ENCODE measurements at regions not wholly inside any gene's neighbourhood (a gene's known extent, or its start where the extent isn't known, plus 50 kb on each side); places are given as distances from the start of the nearest gene placed in this dataset.

GRCh38 chr6:40706178-40706577, 119.0 kb upstream of the LRFN2 start:
- Histone ChIP-seq H3K27ac (ENCODE audit: low read depth, low read length) (no peak overlapping the region), H3K4me1 (ENCODE audit: control insufficient read depth, insufficient read depth, low read length) (peaks cover 13% of the 10 kb centered on the region), H3K4me3 (ENCODE audit: low read depth, low read length) (no peak overlapping the region), H3K27me3 (ENCODE audit: control insufficient read depth, insufficient read depth, low read length) (peaks cover 2% of the 10 kb centered on the region), H3K36me3 (ENCODE audit: control insufficient read depth, insufficient read depth, low read length) (no peaks in the 10 kb centered on the region), H3K9me3 (ENCODE audit: control insufficient read depth, insufficient read depth, low read length) (peaks cover 2% of the 10 kb centered on the region)
- no CpG with 5 or more reads among the region's 1 CpG for WGBS (ENCODE audit: insufficient coverage)
- peak in 1 of 6 donors; percentile 69 for DNase-seq (ENCODE audit: low read depth in 4 of 6, low spot score in 6 of 6)

- H3K9me3 ChIP-seq (ENCODE audit: control insufficient read depth, insufficient read depth, low read length) = peaks cover 2% of the 10 kb centered on the region
- H3K36me3 ChIP-seq (ENCODE audit: control insufficient read depth, insufficient read depth, low read length) = no peaks in the 10 kb centered on the region
- peaks cover 4% of the 10 kb centered on the region for H3K4me1 ChIP-seq (ENCODE audit: control insufficient read depth, insufficient read depth, low read length)
- WGBS (ENCODE audit: insufficient coverage) = 60% methylated on average over 1 of the region's 4 CpGs
- H3K4me3 ChIP-seq (ENCODE audit: low read depth, low read length) = no peak overlapping the region
- no peak overlapping the region for H3K27ac ChIP-seq (ENCODE audit: low read depth, low read length)
- DNase-seq (ENCODE audit: low read depth in 4 of 6, low spot score in 6 of 6) = no peak
- peaks cover 2% of the 10 kb centered on the region for H3K27me3 ChIP-seq (ENCODE audit: control insufficient read depth, insufficient read depth, low read length)
Observed at GRCh38 chr6:40705354-40705753, 118.2 kb upstream of the LRFN2 start.

GRCh38 chr6:40701352-40702007, 114.3 kb upstream of the LRFN2 start:
- no CpG with 5 or more reads among the region's 3 CpGs for WGBS (ENCODE audit: insufficient coverage)
- Histone ChIP-seq H3K4me3 (ENCODE audit: low read depth, low read length) (no peak overlapping the region), H3K4me1 (ENCODE audit: control insufficient read depth, insufficient read depth, low read length) (no peaks in the 10 kb centered on the region), H3K27ac (ENCODE audit: low read depth, low read length) (no peak overlapping the region), H3K9me3 (ENCODE audit: control insufficient read depth, insufficient read depth, low read length) (no peaks in the 10 kb centered on the region), H3K36me3 (ENCODE audit: control insufficient read depth, insufficient read depth, low read length) (no peaks in the 10 kb centered on the region), H3K27me3 (ENCODE audit: control insufficient read depth, insufficient read depth, low read length) (peaks cover 2% of the 10 kb centered on the region)
- no peak for DNase-seq (ENCODE audit: low read depth in 4 of 6, low spot score in 6 of 6)

GRCh38 chr6:40700006-40700580, 112.9 kb upstream of the LRFN2 start:
- H3K9me3 ChIP-seq (ENCODE audit: control insufficient read depth, insufficient read depth, low read length) = no peaks in the 10 kb centered on the region
- WGBS (ENCODE audit: insufficient coverage) = 58% methylated on average over 3 of the region's 4 CpGs
- H3K36me3 ChIP-seq (ENCODE audit: control insufficient read depth, insufficient read depth, low read length) = no peaks in the 10 kb centered on the region
- no peaks in the 10 kb centered on the region for H3K4me1 ChIP-seq (ENCODE audit: control insufficient read depth, insufficient read depth, low read length)
- no peak overlapping the region for H3K4me3 ChIP-seq (ENCODE audit: low read depth, low read length)
- peak in 1 of 6 donors; percentile 41 for DNase-seq (ENCODE audit: low read depth in 4 of 6, low spot score in 6 of 6)
- H3K27ac ChIP-seq (ENCODE audit: low read depth, low read length) = no peak overlapping the region
- peaks cover 2% of the 10 kb centered on the region for H3K27me3 ChIP-seq (ENCODE audit: control insufficient read depth, insufficient read depth, low read length)

GRCh38 chr6:40695750-40696415, 108.7 kb upstream of the LRFN2 start:
- Histone ChIP-seq H3K36me3 (ENCODE audit: control insufficient read depth, insufficient read depth, low read length) (no peaks in the 10 kb centered on the region), H3K9me3 (ENCODE audit: control insufficient read depth, insufficient read depth, low read length) (no peaks in the 10 kb centered on the region), H3K4me1 (ENCODE audit: control insufficient read depth, insufficient read depth, low read length) (no peaks in the 10 kb centered on the region), H3K4me3 (ENCODE audit: low read depth, low read length) (no peak overlapping the region), H3K27me3 (ENCODE audit: control insufficient read depth, insufficient read depth, low read length) (no peaks in the 10 kb centered on the region), H3K27ac (ENCODE audit: low read depth, low read length) (no peak overlapping the region)
- WGBS (ENCODE audit: insufficient coverage) = 81% methylated on average over 7 of the region's 8 CpGs
- DNase-seq (ENCODE audit: low read depth in 4 of 6, low spot score in 6 of 6) = no peak

- peak in 1 of 6 donors; percentile 87 for DNase-seq (ENCODE audit: low read depth in 4 of 6, low spot score in 6 of 6)
- 71% methylated on average over 1 of the region's 2 CpGs for WGBS (ENCODE audit: insufficient coverage)
- H3K4me3 ChIP-seq (ENCODE audit: low read depth, low read length) = no peak overlapping the region
- no peaks in the 10 kb centered on the region for H3K36me3 ChIP-seq (ENCODE audit: control insufficient read depth, insufficient read depth, low read length)
- H3K27ac ChIP-seq (ENCODE audit: low read depth, low read length) = no peak overlapping the region
- H3K27me3 ChIP-seq (ENCODE audit: control insufficient read depth, insufficient read depth, low read length) = no peaks in the 10 kb centered on the region
- H3K9me3 ChIP-seq (ENCODE audit: control insufficient read depth, insufficient read depth, low read length) = no peaks in the 10 kb centered on the region
- H3K4me1 ChIP-seq (ENCODE audit: control insufficient read depth, insufficient read depth, low read length) = no peaks in the 10 kb centered on the region
Observed at GRCh38 chr6:40695114-40695513, 108.0 kb upstream of the LRFN2 start.

- Histone ChIP-seq H3K36me3 (ENCODE audit: control insufficient read depth, insufficient read depth, low read length) (no peaks in the 10 kb centered on the region), H3K27me3 (ENCODE audit: control insufficient read depth, insufficient read depth, low read length) (no peaks in the 10 kb centered on the region), H3K27ac (ENCODE audit: low read depth, low read length) (no peak overlapping the region), H3K4me1 (ENCODE audit: control insufficient read depth, insufficient read depth, low read length) (no peaks in the 10 kb centered on the region), H3K4me3 (ENCODE audit: low read depth, low read length) (no peak overlapping the region), H3K9me3 (ENCODE audit: control insufficient read depth, insufficient read depth, low read length) (no peaks in the 10 kb centered on the region)
- 67% methylated on average over 1 of the region's 3 CpGs for WGBS (ENCODE audit: insufficient coverage)
- DNase-seq (ENCODE audit: low read depth in 4 of 6, low spot score in 6 of 6) = peak in 1 of 6 donors; percentile 28
Observed at GRCh38 chr6:40693768-40694167, 106.6 kb upstream of the LRFN2 start.

GRCh38 chr6:40692337-40692736, 105.2 kb upstream of the LRFN2 start:
- Histone ChIP-seq H3K9me3 (ENCODE audit: control insufficient read depth, insufficient read depth, low read length) (no peaks in the 10 kb centered on the region), H3K36me3 (ENCODE audit: control insufficient read depth, insufficient read depth, low read length) (no peaks in the 10 kb centered on the region), H3K27ac (ENCODE audit: low read depth, low read length) (no peak overlapping the region), H3K4me3 (ENCODE audit: low read depth, low read length) (no peak overlapping the region), H3K4me1 (ENCODE audit: control insufficient read depth, insufficient read depth, low read length) (no peaks in the 10 kb centered on the region), H3K27me3 (ENCODE audit: control insufficient read depth, insufficient read depth, low read length) (no peaks in the 10 kb centered on the region)
- 92% methylated on average over 2 of the region's 2 CpGs for WGBS (ENCODE audit: insufficient coverage)
- no peak for DNase-seq (ENCODE audit: low read depth in 4 of 6, low spot score in 6 of 6)

GRCh38 chr6:40689185-40689584, 102.0 kb upstream of the LRFN2 start:
- no peak for DNase-seq (ENCODE audit: low read depth in 4 of 6, low spot score in 6 of 6)
- Histone ChIP-seq H3K4me3 (ENCODE audit: low read depth, low read length) (no peak overlapping the region), H3K27me3 (ENCODE audit: control insufficient read depth, insufficient read depth, low read length) (no peaks in the 10 kb centered on the region), H3K36me3 (ENCODE audit: control insufficient read depth, insufficient read depth, low read length) (no peaks in the 10 kb centered on the region), H3K4me1 (ENCODE audit: control insufficient read depth, insufficient read depth, low read length) (no peaks in the 10 kb centered on the region), H3K9me3 (ENCODE audit: control insufficient read depth, insufficient read depth, low read length) (peaks cover 3% of the 10 kb centered on the region), H3K27ac (ENCODE audit: low read depth, low read length) (no peak overlapping the region)
- WGBS (ENCODE audit: insufficient coverage) = 25% methylated on average over 1 of the region's 4 CpGs
